NCI-H524 (cell line): ENCODE measurements at regions not wholly inside any gene's neighbourhood (a gene's known extent, or its start where the extent isn't known, plus 50 kb on each side); places are given as distances from the start of the nearest gene placed in this dataset.

Experiments
- DNase-seq, 2 experiments: peaks; one replicate each; lab custom pipeline; 2025; lab: John Stamatoyannopoulos, UW

- peak; percentile 32 to 73 for DNase-seq
Observed at GRCh38 chr3:459311-459670, 262.7 kb downstream of the CHL1 start.

GRCh38 chr3:461006-461405 is 264.4 kb downstream of the CHL1 start:
- DNase-seq = no peak

GRCh38 chr3:462851-463250 is 266.3 kb downstream of the CHL1 start:
- peak; percentile 27 to 55 for DNase-seq

GRCh38 chr3:463252-464192 is 267.0 kb downstream of the CHL1 start:
- DNase-seq = peak; percentile 33 to 77

- DNase-seq = no peak
Observed at GRCh38 chr3:464255-464654, 267.7 kb downstream of the CHL1 start.

- peak; percentile 3 for DNase-seq
Observed at GRCh38 chr3:468172-468571, 271.6 kb downstream of the CHL1 start.

- no peak for DNase-seq
Observed at GRCh38 chr3:473033-473800, 276.7 kb downstream of the CHL1 start.

- DNase-seq = peak in 1 of 2 experiments; percentile 22
Observed at GRCh38 chr3:474828-475227, 278.3 kb downstream of the CHL1 start.

- no peak for DNase-seq
Observed at GRCh38 chr3:480070-480469, 283.5 kb downstream of the CHL1 start.

GRCh38 chr3:481111-481510 is 284.5 kb downstream of the CHL1 start:
- DNase-seq = no peak

GRCh38 chr3:481680-482079 is 285.1 kb downstream of the CHL1 start:
- peak in 1 of 2 experiments; percentile 43 for DNase-seq

- DNase-seq = no peak
Observed at GRCh38 chr3:482479-482878, 285.9 kb downstream of the CHL1 start.

GRCh38 chr3:484341-484740 is 287.8 kb downstream of the CHL1 start:
- DNase-seq = no peak

GRCh38 chr3:487614-488013 is 291.1 kb downstream of the CHL1 start:
- no peak for DNase-seq

- DNase-seq = no peak
Observed at GRCh38 chr3:492586-493316, 296.2 kb downstream of the CHL1 start.

- DNase-seq = no peak
Observed at GRCh38 chr3:494190-494589, 297.6 kb downstream of the CHL1 start.

GRCh38 chr3:498487-498886 is 301.9 kb downstream of the CHL1 start:
- DNase-seq = no peak

- DNase-seq = no peak
Observed at GRCh38 chr3:499001-499761, 302.6 kb downstream of the CHL1 start.

- no peak for DNase-seq
Observed at GRCh38 chr3:502486-502885, 305.9 kb downstream of the CHL1 start.

GRCh38 chr3:513301-513700 is 316.7 kb downstream of the CHL1 start:
- no peak for DNase-seq

- no peak for DNase-seq
Observed at GRCh38 chr3:514192-514591, 317.6 kb downstream of the CHL1 start.

GRCh38 chr3:519026-519425 is 322.5 kb downstream of the CHL1 start:
- DNase-seq = no peak
